Fibroblast of skin of scalp (primary cell): ENCODE measurements at regions not wholly inside any gene's neighbourhood (a gene's known extent, or its start where the extent isn't known, plus 50 kb on each side); places are given as distances from the start of the nearest gene placed in this dataset.
"Not testable (repeated sequence)": the region's sequence is repeated elsewhere in the genome, so short reads cannot be mapped to it uniquely, and the experiment has no call there.

Experiments used
- DNase-seq: peaks from one replicate; pipeline ENCODE4 v3.0.0-alpha.2; 2013

DNA sequence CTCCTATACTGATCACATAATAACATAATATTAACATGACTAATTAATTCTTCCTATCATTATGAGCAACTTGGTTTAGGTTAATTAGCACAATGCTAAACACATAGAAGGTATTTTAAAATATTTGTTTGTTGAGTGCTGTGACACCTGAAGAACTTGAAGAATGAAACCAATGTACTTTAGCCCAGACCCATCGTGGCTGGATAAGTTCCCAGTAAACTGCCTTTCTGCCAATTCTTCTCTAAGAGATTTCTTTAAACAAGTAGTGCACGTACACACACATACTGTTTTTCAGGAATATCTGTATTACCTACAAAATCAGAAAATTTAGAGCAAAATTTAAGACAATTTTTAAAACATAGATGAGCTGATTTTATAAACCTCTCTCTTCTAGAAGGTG, 207.4 kb upstream of the SSTR1 start:
- no peak for DNase-seq

DNA sequence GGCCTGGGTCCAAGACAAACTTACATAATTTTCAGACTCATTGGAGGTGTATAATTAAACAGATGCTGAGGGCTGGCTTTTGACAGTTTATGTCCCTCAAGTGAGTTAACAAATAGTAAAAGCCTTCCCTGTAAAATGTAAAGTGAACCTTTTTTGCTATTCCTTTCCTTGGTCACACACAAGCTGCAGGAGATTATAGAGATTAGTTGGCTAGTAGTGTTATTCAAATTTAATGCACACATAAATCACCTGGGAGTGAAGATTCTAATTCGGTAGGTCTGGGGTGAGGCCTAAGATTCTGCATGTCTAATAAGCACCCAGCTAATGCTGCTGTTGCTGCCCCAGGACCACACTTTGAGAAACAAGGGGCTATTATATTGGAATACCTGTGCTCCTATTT, 206.2 kb upstream of the SSTR1 start:
- no peak for DNase-seq

DNA sequence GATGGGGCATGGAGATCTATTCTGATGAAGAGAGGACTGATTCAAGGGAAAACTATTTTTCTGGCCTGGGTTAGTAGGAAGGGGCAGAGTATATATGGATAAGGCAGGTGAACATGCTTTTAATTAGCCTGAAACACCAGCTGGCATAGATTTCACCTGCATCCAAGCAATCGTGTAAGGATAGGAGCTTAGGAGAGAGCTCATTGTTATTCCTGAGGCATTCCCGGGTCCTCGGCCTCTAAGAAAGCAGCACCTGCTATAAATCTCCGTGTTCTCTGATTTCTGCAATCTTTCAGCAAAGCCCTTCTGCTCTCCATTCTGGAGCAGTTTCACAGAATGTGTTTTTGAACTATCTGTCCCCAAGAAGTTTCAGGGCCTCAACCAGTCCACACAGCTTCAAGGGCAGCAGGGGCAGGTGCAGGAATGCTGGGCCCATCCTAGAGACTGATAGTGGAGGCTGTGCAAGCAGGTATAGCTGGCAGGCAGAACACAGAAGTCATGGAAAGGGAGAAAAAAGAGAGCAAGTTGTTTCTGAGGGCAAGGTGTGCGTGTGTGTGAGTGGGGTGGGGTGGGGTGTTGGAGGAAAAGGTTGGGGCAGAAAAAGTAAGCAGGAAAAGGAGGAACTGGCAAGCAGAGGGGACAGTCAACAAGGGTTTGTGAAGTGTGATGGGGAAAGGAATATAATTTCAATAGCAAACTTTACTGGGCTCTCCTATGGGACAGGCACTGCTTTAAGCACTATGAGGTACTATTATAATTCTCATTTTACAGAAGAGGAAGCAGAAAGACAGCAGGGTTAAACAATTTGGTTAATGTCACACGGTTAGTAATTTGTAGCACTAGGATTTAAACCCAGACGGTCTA, 203.7 kb upstream of the SSTR1 start:
- DNase-seq, result no peak

DNA sequence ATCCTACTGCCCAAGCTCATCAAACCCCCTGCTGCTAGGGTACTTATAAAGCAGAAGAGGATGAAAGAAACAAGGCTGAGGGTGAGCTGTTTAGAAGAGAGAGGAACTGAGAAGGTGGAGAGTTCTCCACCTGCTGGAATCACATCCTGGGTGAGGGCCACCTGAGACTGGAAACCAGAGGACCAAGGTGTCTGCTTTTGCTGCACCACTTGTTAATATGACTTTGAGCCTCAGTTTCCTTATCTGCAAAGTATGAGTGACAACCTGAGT, 203.2 kb upstream of the SSTR1 start:
- DNase-seq, result no peak

DNA sequence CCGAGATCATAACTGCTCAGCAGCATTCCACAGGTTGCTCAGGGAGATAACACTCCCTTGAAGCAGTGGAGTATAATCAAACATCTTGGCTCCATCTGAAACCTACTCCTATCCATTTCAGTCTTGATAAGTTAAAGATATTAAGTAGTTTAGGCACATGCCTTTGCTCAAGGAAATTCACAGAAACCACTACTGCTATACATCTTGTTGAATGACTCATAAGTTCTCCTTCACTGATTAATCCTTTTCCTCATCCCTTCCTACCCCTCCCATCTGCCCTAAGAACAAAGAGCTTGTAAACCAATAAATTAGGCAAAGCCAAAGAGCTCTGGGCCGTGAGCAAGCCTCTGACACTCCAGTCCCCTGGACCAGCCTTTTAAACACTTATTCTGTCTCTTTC, 196.5 kb upstream of the SSTR1 start:
- peak; percentile 8 for DNase-seq

DNA sequence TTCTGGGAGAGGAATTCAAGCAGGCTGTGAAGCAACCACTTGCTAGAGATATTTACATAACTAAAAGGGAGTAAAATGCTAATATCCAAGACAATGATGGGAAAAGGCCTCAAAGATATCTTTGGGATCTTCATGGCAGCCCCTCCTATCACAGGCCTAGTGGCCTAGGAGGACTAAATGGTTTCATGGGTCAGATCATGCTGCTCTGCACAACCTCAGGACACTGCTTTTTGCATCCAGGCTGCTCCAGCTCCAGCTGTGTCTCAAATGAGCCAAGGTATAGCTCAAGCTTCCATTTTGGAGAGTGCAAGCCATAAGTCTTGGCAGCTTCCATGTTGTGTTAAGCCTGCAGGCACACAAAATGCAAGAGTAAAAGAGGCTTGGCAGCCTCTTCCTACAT, 195.6 kb upstream of the SSTR1 start:
- no peak for DNase-seq

DNA sequence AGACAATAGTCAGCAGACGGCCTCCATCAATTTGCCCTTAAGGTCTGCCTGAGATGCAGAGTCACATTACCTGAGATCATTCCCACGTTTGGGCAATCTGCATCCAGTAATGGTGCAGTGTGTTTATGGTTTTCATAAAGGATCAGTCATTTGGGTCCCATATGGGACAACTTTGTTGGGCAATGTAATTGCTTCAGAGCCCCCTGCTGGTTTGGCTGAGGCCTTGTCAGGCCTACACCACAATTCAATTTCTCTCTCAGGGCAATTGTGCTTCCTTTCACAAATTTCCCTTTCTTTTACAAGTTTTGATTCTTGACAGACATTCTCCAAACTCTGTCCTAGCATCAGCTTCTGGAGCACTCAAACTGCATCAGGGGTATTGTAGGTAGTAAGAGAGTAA, 191.2 kb upstream of the SSTR1 start:
- no peak for DNase-seq

DNA sequence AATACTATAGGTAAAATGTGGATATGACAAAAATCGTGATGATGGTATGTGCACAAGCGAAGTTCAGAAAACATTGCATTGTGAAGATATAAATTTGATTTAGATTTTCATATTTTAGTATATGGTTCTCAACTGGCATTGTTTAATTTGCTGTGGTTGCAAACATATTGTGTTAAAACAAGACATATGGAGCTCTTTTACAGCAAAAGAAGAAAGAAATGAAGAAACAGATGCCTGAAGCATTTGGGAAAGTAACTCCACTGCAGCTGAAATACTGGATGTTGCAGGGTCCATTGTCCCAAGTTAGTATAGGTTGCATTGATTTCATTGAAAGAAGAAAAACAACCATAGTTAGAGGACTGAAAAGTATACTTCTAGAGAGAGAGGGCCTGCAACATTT, 185.8 kb upstream of the SSTR1 start:
- no peak for DNase-seq

DNA sequence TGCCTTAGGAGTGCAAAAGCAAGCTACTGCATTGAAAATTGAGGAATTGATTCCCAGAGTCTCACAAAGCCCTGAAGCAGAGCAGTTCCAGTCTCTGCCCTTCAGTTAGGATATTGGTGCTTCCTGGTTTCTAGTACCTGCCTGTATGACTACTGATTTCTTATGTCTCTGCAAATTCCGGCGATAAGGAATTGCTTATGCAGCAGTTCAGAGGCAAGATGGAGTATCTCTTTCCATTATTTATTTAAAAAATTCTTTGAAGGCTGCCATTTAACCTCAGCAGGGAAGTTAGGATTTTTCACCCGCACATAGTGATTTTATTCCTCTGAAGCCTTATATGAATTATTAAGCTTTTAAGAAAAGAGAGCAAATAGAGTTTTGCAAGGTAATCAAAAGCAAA, 184.9 kb upstream of the SSTR1 start:
- no peak for DNase-seq

DNA sequence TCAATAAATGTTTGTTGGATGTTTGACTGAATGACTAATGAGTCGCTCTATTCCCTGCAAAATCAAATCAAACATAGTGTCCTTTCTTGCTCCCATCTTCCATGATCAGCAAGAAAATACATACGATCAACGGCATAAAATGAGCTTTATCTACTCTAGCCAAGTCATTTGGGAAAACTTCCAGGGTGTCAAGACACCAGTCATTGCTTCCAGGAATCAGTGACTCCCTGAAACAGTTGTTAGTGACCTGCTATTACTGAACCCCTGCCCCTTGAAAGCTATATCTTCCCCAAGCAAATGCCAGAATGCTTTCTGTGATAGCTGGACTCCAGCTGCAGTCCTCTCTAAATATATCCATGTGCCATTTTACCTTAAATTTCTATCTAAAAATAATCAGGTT, 169.5 kb upstream of the SSTR1 start:
- no peak for DNase-seq

DNA sequence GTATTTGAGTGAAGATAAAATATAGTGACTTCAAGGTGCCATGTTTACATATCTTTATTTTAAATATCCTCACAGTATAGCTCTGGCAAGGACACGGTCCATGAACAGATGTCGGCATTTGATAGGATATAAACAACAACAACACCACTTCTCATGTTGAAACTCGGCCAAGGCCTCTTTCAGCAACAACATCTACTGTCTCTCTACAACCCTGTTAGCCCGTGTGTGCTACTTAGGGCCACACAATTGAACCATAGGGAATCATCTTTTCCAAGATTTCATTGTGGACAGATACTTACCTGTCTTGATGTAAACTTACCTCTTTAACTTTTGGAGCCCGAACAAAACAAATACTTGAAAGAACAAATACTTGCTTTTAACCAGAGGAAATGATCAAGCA, 168.7 kb upstream of the SSTR1 start:
- no peak for DNase-seq

DNA sequence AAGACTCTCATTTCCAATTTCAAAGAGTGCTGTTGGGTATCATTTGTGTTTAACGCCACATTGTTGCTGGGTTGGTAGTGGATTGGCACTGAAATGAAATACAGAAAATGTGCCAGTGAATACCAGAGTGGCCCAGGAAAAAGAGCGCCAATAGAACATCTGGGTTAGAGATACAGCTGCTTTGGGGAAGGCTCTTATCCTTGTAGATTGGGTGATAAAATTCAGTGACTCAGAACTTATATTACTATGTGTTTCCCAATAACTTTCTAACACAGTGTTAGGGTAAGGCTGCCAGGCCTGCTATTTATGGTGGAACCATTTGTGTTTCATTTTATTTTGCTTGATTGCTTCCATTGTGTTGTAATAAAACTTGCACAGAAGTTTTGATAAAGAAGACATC, 168.2 kb upstream of the SSTR1 start:
- no peak for DNase-seq

DNA sequence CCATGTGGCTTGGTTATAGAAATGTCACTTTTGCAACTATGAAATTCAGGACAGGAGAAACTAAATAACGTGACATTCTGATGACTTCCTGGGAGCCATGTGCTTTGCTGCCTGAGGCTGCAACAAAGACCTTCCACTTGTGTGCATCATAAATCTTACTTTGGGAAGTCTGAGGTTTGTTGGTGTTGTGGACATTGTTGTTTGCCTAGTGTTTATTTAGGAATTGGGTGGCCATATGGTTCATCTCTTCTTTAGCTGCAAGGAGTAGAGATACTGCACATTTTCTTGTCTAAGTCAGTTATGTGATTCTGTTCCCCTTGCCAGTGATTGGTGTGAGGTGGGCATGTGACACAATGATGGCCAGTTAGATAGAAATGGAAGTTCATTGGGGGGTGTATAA, 167.3 kb upstream of the SSTR1 start:
- DNase-seq, result no peak

DNA sequence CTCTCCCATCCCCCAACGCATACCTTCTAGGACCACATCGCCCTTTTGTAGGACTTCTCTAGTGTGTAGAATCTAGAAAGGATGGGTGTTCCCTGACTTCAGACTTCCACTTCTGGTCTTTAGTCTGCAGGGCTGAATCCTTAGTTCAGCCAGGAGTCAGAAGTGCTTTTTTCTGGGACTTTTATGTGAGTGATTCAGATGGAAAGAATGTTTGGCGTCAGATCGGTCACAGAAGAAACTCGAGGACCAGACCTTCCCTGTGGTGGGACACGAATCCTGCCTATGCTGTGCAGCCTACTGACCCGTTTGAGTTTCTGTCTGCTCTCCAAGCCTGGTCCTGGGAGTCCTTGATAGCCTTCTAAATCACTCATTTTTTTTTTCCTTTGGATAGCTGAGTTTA, 165.4 kb upstream of the SSTR1 start:
- DNase-seq, result peak; percentile 82

DNA sequence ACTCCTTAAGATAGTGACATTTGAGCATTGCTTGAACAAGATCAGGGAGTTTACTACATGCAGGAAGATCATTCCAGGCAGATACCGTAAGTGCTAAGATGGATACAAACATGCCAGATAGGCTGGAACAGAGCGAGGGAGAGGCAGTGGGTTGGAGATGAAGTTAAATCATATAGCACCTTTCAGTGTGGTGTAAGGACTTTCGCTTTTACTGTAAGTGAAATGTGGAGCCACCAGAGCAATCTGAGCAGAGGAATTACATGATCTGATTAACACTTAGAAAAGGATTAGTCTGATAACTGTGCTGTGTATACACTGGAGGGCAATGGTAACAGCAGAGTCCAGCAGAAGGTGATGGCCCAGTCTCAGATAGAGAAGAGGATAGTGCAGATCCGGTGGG, 163.0 kb upstream of the SSTR1 start:
- no peak for DNase-seq

DNA sequence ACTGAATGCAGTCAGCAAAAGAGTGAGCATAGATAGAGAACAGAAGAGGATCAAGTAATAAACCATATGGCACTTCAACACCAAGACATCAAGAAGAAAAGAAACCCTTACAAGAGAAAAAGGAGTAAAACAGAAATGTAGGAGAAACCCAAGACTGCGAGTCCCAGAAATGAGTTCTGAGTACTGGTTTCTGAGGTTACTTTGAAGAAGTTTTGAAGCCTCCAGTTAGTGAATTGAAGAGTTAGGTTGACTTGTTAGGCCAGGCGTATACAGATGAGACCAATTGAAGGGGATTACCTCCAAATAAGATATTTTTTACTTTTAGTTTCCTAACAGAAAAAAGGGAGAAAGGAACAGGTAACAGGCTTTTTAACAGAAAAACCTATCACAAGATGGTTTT, 162.2 kb upstream of the SSTR1 start:
- DNase-seq, result no peak

DNA sequence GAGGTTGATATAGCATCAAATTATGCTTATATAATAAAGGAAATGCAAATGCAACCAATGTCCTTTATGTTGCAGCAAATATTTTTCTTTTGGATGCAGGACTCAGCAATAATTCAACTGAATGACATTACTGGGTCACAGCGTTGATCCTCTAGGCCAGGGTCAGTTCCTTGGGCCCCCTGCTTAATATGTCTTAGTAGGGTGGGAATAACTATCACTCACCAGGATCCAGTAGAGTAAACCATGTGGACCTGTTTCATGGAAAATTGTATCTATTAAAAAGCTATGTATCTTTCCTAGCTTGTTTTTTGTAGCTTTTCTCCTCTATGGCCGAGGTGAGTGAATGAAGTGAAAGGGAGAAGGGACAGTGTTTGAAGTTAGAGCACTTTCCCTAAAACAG, 161.5 kb upstream of the SSTR1 start:
- no peak for DNase-seq

DNA sequence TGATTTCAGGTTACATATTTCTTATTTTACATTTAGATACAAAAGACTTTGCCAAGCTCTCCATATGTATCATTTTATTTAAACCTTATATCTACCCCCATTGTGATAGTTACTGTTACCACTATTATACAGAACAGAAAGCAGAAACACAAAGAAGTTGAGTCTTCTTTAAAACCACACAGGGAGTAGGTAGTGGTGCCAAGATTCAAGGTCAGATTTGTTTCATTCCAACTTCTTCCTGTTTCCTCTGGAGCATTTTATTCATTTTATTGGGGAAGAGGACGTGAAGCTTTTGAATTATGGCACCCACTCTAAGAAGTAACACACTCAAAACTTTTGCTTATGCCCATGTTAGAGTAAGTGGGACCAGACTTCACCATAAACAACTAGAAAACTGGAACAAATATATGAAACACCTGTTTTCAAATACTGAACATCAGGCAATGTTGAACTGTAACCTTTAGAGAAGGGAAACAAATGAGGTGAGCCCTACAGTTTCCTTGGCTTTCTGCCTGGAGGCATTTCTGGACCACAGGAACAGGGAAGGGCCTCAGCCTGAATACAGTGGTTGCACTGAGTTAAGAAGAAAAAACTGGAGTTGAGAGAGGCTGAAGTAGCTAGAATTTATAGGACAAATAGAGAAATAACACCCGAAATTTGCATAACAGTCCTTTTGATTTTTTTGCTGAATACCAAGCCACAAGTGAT, 160.4 kb upstream of the SSTR1 start:
- DNase-seq, result no peak

DNA sequence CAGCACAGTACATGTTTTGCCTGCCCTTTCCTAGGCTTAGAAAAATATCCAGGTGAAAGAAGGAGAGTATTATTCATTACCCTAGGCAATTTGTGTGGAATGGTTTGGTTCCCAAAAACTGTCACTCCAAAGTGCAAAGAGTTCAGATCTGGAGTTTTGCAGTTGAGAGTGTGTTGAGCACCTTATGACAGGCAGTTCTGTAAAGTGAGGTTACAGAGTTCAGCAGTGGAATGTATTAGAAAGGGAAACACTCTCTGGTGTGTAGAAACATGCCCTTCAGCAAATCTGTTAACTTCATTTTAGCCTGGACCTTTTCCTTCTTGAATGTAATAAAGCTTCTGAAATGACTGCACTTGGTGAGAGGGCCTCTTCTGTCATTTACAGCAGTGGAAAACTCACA, 154.0 kb upstream of the SSTR1 start:
- no peak for DNase-seq

DNA sequence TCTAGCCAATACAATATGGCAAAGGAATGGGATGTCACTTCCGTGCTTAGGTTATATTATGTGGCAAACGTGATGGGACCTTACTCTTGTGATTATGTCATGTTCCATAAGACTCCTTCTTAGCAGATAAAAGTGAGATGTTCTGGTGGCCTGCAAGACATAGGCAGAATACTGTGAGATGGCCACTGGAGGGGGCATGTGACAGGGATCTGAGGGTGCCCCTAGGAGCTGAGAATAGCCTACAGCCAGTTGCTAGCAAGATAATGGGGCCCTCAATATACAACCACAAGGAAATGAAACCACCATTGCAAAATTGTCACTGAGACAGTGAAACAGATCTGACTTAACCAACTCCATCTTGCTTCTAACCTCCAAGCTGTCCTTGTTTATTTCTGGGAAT, 151.4 kb upstream of the SSTR1 start:
- DNase-seq, result peak; percentile 14

DNA sequence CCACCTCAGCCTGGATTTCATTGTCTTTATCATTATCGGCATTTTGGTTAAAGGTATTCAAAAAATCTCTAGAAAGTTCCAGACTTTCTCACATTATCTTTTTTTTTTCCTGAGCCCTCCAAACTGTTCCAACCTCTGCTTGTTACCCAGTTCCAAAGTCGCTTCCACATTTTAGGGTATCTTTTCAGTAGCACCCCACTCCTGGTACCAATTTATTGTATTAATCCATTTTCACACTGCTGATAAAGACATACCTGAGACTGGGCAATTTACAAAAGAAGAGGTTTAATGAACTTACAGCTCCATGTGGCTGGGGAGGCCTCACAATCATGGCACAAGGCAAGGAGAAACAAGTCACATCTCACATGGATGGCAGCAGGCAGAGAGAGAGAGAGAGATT, 145.5 kb upstream of the SSTR1 start:
- DNase-seq, result not testable (repeated sequence)

DNA sequence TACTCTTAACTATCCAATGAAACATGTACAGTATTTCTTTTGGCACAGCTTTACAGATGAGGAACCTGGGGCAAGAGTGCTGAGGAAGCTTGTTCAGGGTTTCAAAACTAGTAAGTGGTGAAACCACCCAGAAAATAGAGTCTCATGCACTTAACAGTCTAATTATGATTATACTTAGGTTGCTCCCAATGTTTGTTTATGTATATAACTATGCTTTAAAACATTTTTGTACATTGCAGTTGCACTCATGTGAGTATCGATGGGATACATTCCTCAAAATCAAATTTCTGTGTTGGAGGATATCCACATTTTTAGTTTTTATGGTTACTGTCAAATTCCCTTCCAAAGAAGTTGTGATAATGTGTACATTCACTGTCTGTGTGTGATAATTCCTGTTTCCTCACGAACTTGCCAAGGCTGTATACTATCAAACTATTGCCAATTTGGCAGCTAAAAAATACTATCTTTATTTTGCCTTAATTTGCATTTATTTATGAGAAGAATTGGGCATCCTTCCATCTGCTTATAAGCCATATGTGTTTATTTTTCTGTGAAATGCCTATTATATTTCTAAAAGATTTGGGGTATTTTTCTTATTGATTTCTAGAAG, 143.9 kb upstream of the SSTR1 start:
- no peak for DNase-seq

DNA sequence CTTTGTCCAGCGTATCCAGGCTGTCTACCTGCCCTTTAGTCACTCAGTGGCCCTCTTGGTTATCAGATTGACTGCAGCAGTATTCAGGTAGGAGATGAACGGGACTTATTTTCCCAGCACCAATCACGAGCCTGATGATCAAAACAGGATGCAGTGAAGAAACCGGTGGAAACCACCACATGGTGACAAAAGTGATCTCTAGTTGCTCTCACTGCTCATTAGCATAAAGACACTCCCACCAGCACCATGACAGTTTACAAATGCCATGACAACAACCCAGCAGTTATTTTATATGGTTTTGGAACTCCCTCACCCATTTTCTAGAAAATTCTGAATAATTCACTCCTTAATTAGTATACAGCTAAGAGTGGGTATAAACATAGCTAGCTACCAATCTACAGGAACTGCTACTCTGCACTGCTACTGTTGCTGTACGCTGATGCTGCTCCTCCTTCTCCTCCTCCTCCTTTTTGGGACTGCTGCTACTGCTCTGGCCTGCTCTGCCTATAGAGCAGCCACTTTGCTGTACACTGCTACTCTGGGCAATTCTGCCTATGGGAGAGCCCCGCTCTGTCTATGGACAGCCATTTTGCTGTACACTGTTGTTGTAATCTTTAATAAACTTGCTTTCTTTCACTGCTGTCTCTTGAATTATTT, 142.5 kb upstream of the SSTR1 start:
- no peak for DNase-seq
